ENCODE measurements at regions not wholly inside any gene's neighbourhood (a gene's known extent, or its start where the extent isn't known, plus 50 kb on each side); places are given as distances from the start of the nearest gene placed in this dataset.

DNA sequence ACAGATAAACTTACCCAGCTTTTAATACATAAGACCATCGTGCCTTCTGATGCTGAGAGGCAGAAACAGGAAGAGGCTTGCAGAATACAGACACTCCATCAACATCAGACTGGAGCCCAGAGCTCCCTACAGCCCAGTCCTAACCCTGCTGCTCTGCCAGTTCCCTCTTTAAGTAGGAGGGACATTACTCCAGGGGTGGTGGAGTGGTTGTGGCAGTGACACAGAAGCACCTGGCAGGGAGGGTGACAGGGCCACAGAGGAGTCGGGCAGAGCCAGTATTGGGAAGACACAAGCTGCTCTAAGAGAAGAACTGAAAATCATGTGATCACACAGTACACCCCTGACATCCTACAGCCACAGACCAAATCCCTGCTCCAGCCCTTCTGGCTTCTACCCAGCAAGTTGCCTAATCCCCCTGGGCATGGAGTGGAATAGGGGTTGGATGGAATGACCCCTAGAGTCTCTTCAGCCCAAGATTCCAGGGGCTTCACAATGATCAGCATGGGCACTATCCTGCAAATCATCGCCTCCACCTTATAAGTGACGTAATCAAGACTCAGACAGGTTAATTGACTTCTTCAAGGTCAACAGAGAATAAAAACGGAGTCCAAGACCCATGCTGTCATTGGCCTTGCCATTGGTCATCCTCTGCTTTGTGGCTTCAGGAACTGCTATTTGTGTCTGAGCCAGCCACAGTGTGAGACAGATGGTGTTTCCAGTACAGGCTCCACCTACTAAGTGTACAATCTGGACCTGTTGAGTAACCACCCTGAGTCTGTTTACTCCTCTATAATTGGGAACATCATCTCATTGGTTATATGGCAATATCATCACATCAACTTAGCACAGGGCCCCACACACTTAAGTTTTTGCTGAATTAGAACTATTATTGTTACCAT is 61.1 kb upstream of the ZMIZ1 start:
- DNase-seq, result no peak

- DNase-seq, result no peak
These were observed 59.6 kb upstream of the ZMIZ1 start for GRCh38 chr10:79009145-79009544.

DNA sequence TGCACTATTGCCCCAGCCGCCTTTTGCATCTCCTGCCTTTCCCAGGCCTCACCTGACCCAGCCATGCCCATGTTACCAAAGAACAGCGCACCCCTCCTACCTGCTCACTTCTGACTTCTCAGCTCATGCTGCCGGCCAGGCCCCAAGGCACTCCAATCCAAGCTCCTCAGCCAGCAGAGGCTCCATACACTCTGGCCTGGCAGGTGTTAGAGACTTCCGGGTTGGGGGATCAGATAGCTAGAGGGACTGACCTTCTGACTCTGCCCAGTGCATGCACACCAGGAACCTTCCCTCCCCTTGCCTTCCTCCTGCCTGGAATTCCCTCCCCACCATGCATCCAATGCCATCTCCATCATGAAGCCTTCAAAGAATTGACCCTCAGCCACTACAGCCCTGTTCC is 56.2 kb upstream of the ZMIZ1 start:
- no peak for DNase-seq

DNA sequence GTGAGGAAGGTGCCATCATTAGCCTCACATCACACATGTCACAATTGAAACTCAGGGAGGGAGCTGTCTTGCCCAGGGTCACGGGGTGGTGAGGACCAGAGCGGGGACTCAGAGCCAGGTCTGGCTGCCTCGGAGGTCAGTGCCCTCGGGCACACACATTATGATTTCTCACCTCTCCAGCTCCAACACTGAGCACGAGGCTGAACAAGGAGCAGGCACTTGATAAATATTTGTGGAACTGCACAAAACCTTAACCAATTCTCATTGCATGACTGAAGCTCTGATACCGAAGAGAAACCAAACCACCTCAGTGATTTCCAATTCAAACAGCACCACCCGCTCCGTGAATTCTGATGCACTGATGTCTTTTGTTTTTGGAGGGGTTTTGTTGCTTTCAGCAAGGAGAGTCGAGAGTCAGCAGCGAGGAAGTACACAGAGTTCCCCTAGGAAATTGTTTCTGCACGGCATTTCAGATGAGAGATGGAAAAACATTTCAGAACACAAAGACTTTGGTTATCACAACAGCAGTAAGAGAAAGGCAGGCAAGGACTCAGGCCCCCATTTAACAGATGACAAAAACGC is 55.3 kb upstream of the ZMIZ1 start:
- DNase-seq, result no peak

- no peak for DNase-seq
These were observed 54.0 kb upstream of the ZMIZ1 start for GRCh38 chr10:79014796-79015195.

GRCh38 chr10:79017882-79018520 is 50.8 kb upstream of the ZMIZ1 start:
- no peak for DNase-seq

DNA sequence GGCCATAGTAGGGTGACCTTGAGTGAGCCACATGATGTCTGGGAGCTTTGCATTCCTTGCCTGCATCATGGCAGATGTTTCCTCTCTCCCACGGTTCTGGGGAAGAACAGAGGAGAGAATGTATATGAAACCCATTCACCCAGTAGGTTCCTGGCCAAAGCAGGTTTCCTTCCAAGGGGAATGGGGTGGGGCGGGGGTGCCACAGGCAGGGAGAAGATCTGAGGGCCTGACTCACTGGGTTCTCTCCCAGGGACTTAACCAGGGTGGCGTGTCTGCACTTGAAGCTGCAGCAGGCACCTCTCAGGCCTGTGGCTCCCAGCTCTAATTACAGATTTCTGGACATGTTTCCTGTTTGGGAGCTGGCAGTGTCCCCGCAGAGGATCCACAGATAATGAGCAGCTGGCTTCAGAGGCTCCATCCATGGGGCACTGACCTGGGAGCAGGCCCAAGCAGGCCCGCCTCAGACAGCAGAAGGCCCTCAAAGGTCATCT is 50.2 kb upstream of the ZMIZ1 start:
- no peak for DNase-seq

All from activated CD4-positive, alpha-beta T cell treated with anti-CD3 and anti-CD28 coated beads, Interleukin-2, amount 50 U/mL, for 48 hours (primary cell).